Parathyroid adenoma (tissue), 2 donors: ENCODE measurements at regions not wholly inside any gene's neighbourhood (a gene's known extent, or its start where the extent isn't known, plus 50 kb on each side); places are given as distances from the start of the nearest gene placed in this dataset.

Experiments
- H2AFZ ChIP-seq: fragments of 300-600 bp; sonication (generic); one replicate; pipeline ENCODE4 v1.7.0; 2017; ENCODE audit warnings: antibody characterized with exemption, mild to moderate bottlenecking
- H3K27ac ChIP-seq: fragments of 300-600 bp; sonication (generic); one replicate; pipeline ENCODE4 v1.7.0; 2017
- H3K27me3 ChIP-seq: fragments of 300-600 bp; sonication (generic); one replicate; pipeline ENCODE4 v1.7.0; 2017; ENCODE audit warnings: low read length; ENCODE audit not compliant: control insufficient read depth, insufficient read depth
- H3K36me3 ChIP-seq: fragments of 300-600 bp; sonication (generic); one replicate; pipeline ENCODE4 v1.7.0; 2017; ENCODE audit warnings: low read length; ENCODE audit not compliant: control insufficient read depth, insufficient read depth
- H3K4me1 ChIP-seq: fragments of 300-600 bp; sonication (generic); one replicate; pipeline ENCODE4 v1.7.0; 2017; ENCODE audit warnings: control low read depth
- H3K4me2 ChIP-seq: fragments of 300-600 bp; sonication (generic); one replicate; pipeline ENCODE4 v1.7.0; 2017; ENCODE audit warnings: low read length
- H3K4me3 ChIP-seq: fragments of 300-600 bp; sonication (generic); one replicate; pipeline ENCODE4 v1.7.0; 2017; ENCODE audit warnings: low read depth, low read length
- H3K79me2 ChIP-seq: fragments of 300-600 bp; sonication (generic); one replicate; pipeline ENCODE4 v1.7.0; 2017; ENCODE audit warnings: control low read depth
- H3K9ac ChIP-seq: fragments of 300-600 bp; sonication (generic); one replicate; pipeline ENCODE4 v1.7.0; 2017; ENCODE audit warnings: mild to moderate bottlenecking
- H3K9me3 ChIP-seq: fragments of 300-600 bp; sonication (generic); one replicate; pipeline ENCODE4 v1.7.0; 2017; ENCODE audit warnings: low read length; ENCODE audit not compliant: control insufficient read depth
- TF ChIP-seq, protein P1 (sequence below): fragments of 300-600 bp; sonication (generic); IDR thresholded peaks from one replicate; pipeline ENCODE4 v1.7.0; 2017; ENCODE audit warnings: antibody characterized with exemption, mild to moderate bottlenecking
- donor health status: primary hyperparathyroidism.

DNA sequence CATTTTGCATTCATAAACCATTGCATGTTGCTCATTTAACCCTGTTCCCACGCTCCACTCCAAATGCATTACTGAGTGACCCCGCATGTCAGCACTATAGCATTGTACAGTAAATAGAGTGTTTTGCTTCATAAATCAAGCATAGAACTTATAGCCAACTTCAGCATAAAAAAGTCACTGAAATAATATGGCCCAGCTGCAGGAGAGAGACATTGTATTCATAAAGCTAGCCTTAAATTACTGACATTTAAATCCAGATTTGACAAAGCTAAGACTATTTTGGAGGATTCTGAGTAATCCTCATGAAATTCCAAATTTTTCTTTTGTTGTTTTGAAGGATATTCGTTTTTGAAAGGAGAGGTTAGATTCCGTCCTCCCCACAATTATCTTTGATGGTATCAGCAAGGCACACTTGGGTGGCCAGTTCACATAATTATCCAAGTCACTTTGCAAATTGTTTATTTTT is 320.9 kb upstream of the TCF4 start:
- Histone ChIP-seq H3K4me2 (no peak overlapping the region), H3K79me2 (no peaks in the 10 kb centered on the region), H3K27ac (no peak overlapping the region), H3K9ac (no peak overlapping the region), H3K27me3 (no peaks in the 10 kb centered on the region), H3K9me3 (no peaks in the 10 kb centered on the region), H3K4me3 (no peak overlapping the region), H3K36me3 (no peaks in the 10 kb centered on the region), H2AFZ (no peak overlapping the region), H3K4me1 (no peaks in the 10 kb centered on the region)
- TF ChIP-seq, protein P1, sequence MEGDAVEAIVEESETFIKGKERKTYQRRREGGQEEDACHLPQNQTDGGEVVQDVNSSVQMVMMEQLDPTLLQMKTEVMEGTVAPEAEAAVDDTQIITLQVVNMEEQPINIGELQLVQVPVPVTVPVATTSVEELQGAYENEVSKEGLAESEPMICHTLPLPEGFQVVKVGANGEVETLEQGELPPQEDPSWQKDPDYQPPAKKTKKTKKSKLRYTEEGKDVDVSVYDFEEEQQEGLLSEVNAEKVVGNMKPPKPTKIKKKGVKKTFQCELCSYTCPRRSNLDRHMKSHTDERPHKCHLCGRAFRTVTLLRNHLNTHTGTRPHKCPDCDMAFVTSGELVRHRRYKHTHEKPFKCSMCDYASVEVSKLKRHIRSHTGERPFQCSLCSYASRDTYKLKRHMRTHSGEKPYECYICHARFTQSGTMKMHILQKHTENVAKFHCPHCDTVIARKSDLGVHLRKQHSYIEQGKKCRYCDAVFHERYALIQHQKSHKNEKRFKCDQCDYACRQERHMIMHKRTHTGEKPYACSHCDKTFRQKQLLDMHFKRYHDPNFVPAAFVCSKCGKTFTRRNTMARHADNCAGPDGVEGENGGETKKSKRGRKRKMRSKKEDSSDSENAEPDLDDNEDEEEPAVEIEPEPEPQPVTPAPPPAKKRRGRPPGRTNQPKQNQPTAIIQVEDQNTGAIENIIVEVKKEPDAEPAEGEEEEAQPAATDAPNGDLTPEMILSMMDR: no peak

DNA sequence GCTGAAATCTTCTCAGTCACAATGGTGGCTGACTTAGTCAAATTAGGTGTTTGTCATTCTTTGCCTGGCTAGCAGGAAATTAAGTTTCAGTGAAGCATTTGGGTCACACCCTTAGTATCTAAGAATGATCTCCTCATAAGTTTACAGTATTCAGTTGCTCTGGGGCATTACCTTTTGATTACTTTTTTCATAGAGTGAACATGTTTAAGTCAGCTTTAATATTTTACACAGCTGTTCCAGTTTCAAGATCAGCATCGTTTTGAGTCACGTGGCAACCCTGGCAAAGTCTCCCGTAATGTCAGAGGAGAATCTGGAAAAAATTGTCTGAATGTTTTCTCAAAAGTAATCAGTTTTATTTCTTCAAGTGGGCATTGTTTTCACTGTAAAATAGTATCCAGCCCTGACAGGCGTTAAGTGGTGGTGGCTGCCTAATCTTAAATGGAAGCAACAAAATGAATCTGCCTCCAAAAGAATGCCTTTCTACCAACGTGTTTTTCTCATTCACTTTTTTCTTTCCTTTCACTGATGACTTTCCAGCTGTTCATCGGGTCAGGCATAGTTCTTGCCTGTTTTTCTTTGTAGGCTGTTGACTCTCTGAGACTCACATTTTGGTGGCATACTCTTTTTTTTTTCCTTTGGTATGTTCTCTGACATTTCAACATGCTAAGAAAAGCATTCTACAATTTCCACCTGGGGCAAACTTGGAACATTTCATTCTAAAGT is 319.6 kb upstream of the TCF4 start:
- no peaks in the 10 kb centered on the region for H3K9me3 ChIP-seq
- no peak overlapping the region for H3K4me2 ChIP-seq
- no peaks in the 10 kb centered on the region for H3K4me1 ChIP-seq
- no peak overlapping the region for H3K4me3 ChIP-seq
- no peaks in the 10 kb centered on the region for H3K79me2 ChIP-seq
- TF ChIP-seq, protein P1: no peak
- no peak overlapping the region for H2AFZ ChIP-seq
- H3K36me3 ChIP-seq: no peaks in the 10 kb centered on the region
- H3K27me3 ChIP-seq: no peaks in the 10 kb centered on the region
- no peak overlapping the region for H3K27ac ChIP-seq
- no peak overlapping the region for H3K9ac ChIP-seq

DNA sequence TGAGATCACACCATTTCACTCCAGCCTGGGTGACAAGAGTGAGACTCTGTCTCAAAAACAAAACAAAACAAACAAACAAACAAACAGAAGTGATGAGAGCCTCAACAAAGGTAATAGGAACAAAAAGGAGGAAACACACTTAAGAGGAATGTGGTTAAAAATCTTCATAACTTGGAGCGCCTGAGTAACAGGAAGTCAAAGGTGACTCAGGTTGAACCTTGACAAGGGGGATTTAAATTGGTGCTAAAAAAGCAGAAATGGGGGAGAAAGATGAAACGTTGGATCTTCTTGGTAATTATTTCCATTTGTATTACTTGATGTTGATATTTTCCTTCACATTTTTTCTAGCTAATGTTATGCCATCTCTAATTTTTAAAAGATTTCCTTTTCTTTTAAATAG is 318.5 kb upstream of the TCF4 start:
- H3K36me3 ChIP-seq: no peaks in the 10 kb centered on the region
- no peaks in the 10 kb centered on the region for H3K4me1 ChIP-seq
- TF ChIP-seq, protein P1: no peak

DNA sequence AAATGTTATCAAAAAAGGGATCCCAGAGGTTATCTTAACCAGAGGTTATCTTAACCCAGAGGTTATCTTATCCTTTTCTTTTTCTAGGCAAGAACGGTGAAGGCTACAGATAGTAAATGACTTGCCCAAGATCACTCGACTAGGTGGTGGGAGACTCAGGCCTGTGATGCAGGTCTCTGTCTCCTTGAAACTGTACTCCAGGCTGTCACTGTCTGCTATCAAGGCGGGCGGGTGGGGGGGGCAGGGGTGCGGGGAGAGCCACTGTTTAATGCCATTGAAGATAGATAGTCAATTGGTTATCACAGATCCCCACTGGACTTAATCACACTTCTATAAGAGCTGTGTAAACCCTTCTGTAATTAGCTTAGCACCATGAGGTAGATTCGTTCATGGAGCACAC is 315.9 kb upstream of the TCF4 start:
- no peak overlapping the region for H3K4me3 ChIP-seq
- H3K9me3 ChIP-seq: no peaks in the 10 kb centered on the region
- H3K4me2 ChIP-seq: no peak overlapping the region
- no peak overlapping the region for H2AFZ ChIP-seq
- no peak overlapping the region for H3K9ac ChIP-seq
- H3K4me1 ChIP-seq: no peaks in the 10 kb centered on the region
- H3K27ac ChIP-seq: no peak overlapping the region
- H3K36me3 ChIP-seq: no peaks in the 10 kb centered on the region
- no peaks in the 10 kb centered on the region for H3K27me3 ChIP-seq
- H3K79me2 ChIP-seq: no peaks in the 10 kb centered on the region
- TF ChIP-seq, protein P1: no peak

More for the DNA sequence above, 318.5 kb upstream of the TCF4 start:
- no peak overlapping the region for H3K9ac ChIP-seq
- H3K27me3 ChIP-seq: no peaks in the 10 kb centered on the region
- no peaks in the 10 kb centered on the region for H3K9me3 ChIP-seq
- H3K27ac ChIP-seq: no peak overlapping the region
- H2AFZ ChIP-seq: no peak overlapping the region
- H3K4me2 ChIP-seq: no peak overlapping the region
- no peak overlapping the region for H3K4me3 ChIP-seq
- no peaks in the 10 kb centered on the region for H3K79me2 ChIP-seq

DNA sequence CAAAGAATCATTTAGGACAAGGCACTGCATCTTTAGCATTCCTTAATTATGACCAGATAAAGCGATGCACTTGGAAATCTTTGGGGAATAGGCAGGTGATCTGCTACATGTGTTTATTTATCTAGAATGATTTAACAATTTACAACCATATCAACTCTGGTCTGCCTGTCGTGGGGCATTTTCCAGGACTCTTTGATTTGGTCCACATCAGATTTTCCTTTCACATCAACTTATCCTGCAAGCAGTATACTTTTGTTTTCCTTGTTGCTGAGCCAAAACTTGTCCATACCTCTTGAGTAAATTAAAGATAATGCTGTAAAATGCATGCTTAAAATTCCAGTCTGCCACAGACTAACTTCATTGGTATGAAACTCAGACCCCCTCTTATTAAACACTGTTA is 312.4 kb upstream of the TCF4 start:
- Histone ChIP-seq H3K4me3 (no peak overlapping the region), H3K9ac (no peak overlapping the region), H3K9me3 (no peaks in the 10 kb centered on the region), H3K4me1 (no peaks in the 10 kb centered on the region), H3K27me3 (no peaks in the 10 kb centered on the region), H3K27ac (no peak overlapping the region), H2AFZ (no peak overlapping the region), H3K79me2 (no peaks in the 10 kb centered on the region), H3K4me2 (no peak overlapping the region), H3K36me3 (no peaks in the 10 kb centered on the region)
- TF ChIP-seq, protein P1: no peak
